GM20000 (cell line): ENCODE measurements at regions not wholly inside any gene's neighbourhood (a gene's known extent, or its start where the extent isn't known, plus 50 kb on each side); places are given as distances from the start of the nearest gene placed in this dataset.

Experiments used
- DNase-seq: peaks from one replicate; pipeline ENCODE4 v3.0.0; 2012; ENCODE audit warnings: low spot score
- CTCF ChIP-seq: IDR thresholded peaks from 2 replicates; pipeline ENCODE4 v1.5.1; 2012; ENCODE audit warnings: mild to moderate bottlenecking, control low read depth; ENCODE audit errors: extremely low read depth, missing control alignments

- no peak for DNase-seq
- no peak for TF ChIP-seq CTCF
Observed at GRCh38 chr14:41137741-41138140, 468.9 kb upstream of the LRFN5 start.

GRCh38 chr14:41130274-41130673 lies 476.4 kb upstream of the LRFN5 start:
- TF ChIP-seq CTCF: no peak
- no peak for DNase-seq

- no peak for DNase-seq
- no peak for TF ChIP-seq CTCF
Observed at GRCh38 chr14:41120402-41120801, 486.3 kb upstream of the LRFN5 start.

GRCh38 chr14:41096131-41096530 lies 510.5 kb upstream of the LRFN5 start:
- no peak for DNase-seq
- no peak for TF ChIP-seq CTCF

GRCh38 chr14:41087056-41087455 lies 519.6 kb upstream of the LRFN5 start:
- DNase-seq: no peak
- TF ChIP-seq CTCF: no peak

GRCh38 chr14:41073544-41073943 lies 533.1 kb upstream of the LRFN5 start:
- DNase-seq: no peak
- TF ChIP-seq CTCF: no peak

GRCh38 chr14:41072776-41073175 lies 533.9 kb upstream of the LRFN5 start:
- no peak for DNase-seq
- no peak for TF ChIP-seq CTCF
